ENCODE measurements at regions not wholly inside any gene's neighbourhood (a gene's known extent, or its start where the extent isn't known, plus 50 kb on each side); places are given as distances from the start of the nearest gene placed in this dataset.
"Not testable (repeated sequence)": the region's sequence is repeated elsewhere in the genome, so short reads cannot be mapped to it uniquely, and the experiment has no call there.

DNA sequence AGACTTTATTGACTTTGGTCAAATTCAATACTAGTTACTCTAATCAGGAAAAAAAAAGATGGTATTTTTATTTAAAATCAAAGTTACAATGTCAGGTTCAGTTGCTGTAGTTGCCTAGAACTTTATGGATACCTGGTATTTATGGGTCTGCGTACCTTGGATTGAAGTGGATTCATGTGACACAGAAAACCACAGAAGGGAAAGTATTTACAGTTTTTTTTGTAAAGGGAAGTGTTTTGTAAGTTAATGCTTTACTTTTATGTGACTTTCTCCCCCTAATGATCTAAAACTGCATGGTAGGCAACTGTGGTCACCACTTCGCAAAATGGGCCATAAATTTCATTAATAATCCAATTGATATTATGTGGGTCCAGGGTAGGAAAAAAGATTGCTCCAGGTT lies 65.2 kb upstream of the ADA2 start:
- Mint-ChIP-seq H3K36me3 (ENCODE audit: insufficient read depth in 2 of 2) (peaks cover 0 to 1% of the 10 kb centered on the region in 2 donors), H3K9me3 (no peaks in the 10 kb centered on the region), H3K4me1 (ENCODE audit: low read depth) (peaks cover 25% of the 10 kb centered on the region), H3K4me3 (no peak overlapping the region), H3K27me3 (ENCODE audit: low read depth) (no peaks in the 10 kb centered on the region), H3K27ac (no peak overlapping the region)
- no peak for ATAC-seq (replicated peaks in 1 of 2)
- DNase-seq, result no peak

DNA sequence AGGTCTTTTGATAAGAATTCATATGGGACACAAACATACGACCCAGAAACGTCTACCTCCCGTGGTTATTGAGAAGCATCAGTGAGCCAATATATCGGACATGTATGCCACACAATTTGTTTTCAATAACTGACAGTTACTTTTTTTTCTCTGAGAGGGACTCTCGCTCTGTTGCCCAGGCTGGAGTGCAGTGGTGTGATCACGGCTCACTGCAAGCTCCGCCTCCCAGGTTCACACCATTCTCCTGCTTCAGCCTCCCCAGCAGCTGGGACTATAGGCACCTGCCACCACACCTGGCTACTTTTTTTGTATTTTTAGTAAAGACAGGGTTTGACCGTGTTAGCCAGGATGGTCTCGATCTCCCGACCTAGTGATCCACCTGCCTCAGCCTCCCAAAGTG lies 64.6 kb upstream of the ADA2 start:
- not testable (repeated sequence) for H3K36me3 Mint-ChIP-seq (ENCODE audit: insufficient read depth in 2 of 2); ATAC-seq (replicated peaks in 1 of 2); DNase-seq; H3K9me3 Mint-ChIP-seq; H3K27ac Mint-ChIP-seq; H3K27me3 Mint-ChIP-seq (ENCODE audit: low read depth); H3K4me3 Mint-ChIP-seq
- H3K4me1 Mint-ChIP-seq (ENCODE audit: low read depth), result peaks cover 29% of the 10 kb centered on the region

DNA sequence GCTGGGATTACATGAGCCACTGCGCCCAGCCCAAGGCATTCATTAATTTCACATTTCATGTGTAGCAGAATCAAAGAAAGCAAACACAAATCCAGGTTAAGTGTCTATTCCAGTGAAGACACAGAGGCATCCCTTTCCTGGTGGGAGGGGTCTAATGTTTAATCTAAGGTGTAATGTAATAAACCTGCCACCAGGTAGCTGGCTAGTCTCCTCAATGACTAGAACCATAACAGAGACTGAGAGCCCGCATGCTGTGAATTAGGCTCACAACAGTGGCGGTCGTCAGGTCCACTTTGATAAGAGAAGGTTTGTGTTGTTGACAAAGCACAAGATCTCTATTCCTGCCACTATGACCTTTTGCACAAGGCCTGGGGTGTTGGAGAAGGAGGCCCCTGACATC lies 64.2 kb upstream of the ADA2 start:
- H3K4me3 Mint-ChIP-seq, result no peak overlapping the region
- H3K27me3 Mint-ChIP-seq (ENCODE audit: low read depth), result no peaks in the 10 kb centered on the region
- H3K4me1 Mint-ChIP-seq (ENCODE audit: low read depth), result peaks cover 29% of the 10 kb centered on the region
- H3K9me3 Mint-ChIP-seq, result no peaks in the 10 kb centered on the region
- H3K36me3 Mint-ChIP-seq (ENCODE audit: insufficient read depth in 2 of 2), result peaks cover 0 to 1% of the 10 kb centered on the region in 2 donors
- ATAC-seq (replicated peaks in 1 of 2), result no peak
- DNase-seq, result no peak
- H3K27ac Mint-ChIP-seq, result no peak overlapping the region

DNA sequence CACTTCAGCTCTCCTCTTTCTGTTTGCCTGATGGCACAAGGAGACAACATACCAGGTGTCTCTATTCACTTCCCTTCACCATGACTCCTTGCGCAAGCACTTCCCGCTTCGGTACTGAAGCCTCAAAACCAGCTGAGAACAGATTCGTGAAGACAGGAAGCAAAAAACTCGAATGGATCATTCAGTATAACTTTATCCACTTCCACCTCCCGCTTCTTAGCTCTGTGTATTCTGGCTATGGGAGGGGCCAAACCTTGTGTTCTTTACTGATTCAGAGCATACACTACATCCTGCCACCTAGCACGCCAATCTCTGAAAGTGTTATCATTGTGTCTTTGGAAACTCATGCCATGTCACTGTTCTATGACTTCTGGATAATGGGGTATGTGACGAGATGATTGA lies 62.2 kb upstream of the ADA2 start:
- ATAC-seq (replicated peaks in 1 of 2), result peak; percentile 76 to 78
- Mint-ChIP-seq H3K4me3 (peak overlapping the region; percentile 77 to 79), H3K9me3 (no peaks in the 10 kb centered on the region), H3K36me3 (ENCODE audit: insufficient read depth in 2 of 2) (peaks cover 0 to 1% of the 10 kb centered on the region in 2 donors), H3K4me1 (ENCODE audit: low read depth) (peaks cover 29% of the 10 kb centered on the region), H3K27me3 (ENCODE audit: low read depth) (no peaks in the 10 kb centered on the region), H3K27ac (peak overlapping the region; percentile 80)
- DNase-seq, result peak; percentile 27 to 32

DNA sequence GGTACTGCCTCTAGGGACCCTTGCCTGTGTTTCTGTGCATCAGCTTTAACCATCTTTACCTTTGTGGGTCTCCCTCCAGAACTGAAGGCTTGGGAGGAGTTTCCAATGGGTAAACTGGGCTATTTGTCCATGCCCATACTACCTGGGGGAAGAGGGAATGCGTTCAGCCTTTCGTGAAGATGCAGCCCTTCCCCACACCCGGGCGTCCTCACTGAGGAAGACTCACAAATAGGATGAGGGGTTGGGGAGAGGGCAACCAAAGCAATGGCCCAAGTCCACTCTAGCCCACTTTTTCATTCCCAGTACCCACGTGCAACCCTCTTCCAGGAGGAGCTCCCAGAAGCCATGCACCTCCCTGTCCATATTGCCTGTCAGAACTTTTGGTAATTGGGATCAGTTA lies 61.8 kb upstream of the ADA2 start:
- Mint-ChIP-seq H3K36me3 (ENCODE audit: insufficient read depth in 2 of 2) (peaks cover 0 to 1% of the 10 kb centered on the region in 2 donors), H3K27ac (peak overlapping the region; percentile 80), H3K4me3 (peak overlapping the region; percentile 77 to 79), H3K9me3 (no peaks in the 10 kb centered on the region), H3K27me3 (ENCODE audit: low read depth) (no peaks in the 10 kb centered on the region), H3K4me1 (ENCODE audit: low read depth) (peaks cover 29% of the 10 kb centered on the region)
- ATAC-seq (replicated peaks in 1 of 2), result no peak
- no peak for DNase-seq

DNA sequence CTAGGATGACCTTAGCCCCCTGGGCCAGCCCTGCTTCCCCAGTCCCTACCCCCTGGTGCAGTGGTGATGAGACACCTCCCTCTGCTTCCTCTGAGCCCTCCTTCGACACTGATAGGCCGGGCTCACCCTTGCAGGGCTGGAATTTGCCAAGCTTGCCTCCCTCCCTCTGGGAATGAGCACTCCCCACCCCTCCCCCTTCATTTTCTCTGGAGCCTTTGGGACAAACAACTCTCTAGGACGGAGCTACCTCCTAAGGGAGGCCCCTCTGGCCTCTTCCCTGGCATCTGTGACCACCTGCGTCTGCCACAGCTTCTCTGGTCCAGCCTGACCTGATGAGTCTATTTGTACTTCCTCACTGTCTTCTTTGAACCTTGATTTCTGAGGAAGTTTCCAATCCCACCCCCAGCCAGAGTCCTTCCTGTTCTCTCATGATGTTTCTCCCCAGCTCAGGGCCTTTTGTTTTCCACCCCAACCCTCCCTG lies 53.3 kb upstream of the ADA2 start:
- ATAC-seq (replicated peaks in 1 of 2) (no peak), DNase-seq (no peak)
- no peaks in the 10 kb centered on the region for H3K9me3 Mint-ChIP-seq
- H3K4me1 Mint-ChIP-seq (ENCODE audit: low read depth), result peaks cover 28% of the 10 kb centered on the region
- H3K36me3 Mint-ChIP-seq (ENCODE audit: insufficient read depth in 2 of 2), result no peaks in the 10 kb centered on the region
- no peak overlapping the region for H3K27ac Mint-ChIP-seq
- H3K27me3 Mint-ChIP-seq (ENCODE audit: low read depth), result no peaks in the 10 kb centered on the region
- H3K4me3 Mint-ChIP-seq, result no peak overlapping the region

DNA sequence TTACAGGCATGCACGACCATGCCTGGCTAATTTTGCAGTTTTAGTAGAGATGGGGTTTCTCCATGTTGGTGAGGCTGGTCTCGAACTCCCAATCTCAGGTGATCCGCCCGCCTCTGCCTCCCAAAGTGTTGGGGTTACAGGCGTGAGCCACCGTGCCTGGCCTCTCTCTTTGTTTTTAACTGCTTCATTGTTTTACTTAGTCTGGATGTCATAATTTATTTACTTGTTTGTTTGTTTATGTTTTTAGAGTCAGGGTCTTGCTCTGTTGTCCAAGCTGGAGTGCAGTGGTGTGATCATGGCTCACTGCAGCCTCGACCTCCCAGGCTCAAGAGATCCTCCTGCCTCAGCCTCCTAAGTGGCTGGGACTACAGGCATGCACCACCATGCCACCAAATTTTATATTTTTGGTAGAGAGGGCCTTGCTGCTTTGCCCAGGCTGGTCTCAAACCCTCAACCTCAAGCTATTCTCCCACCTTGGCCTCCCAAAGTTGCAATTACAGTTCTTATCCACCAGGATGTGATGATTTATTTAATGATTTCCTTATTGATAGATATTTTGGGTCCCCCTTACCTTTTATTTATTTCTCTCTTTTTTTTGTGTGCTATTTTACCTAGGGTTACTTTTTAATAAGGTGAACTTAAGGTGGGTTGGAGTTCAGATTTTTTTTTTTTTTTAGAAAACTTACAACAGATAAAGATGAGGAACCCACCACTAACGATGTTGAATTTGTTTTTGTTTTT lies 52.6 kb upstream of the ADA2 start:
- Mint-ChIP-seq H3K4me1 (ENCODE audit: low read depth) (peaks cover 35% of the 10 kb centered on the region), H3K36me3 (ENCODE audit: insufficient read depth in 2 of 2) (no peaks in the 10 kb centered on the region), H3K27me3 (ENCODE audit: low read depth) (no peaks in the 10 kb centered on the region), H3K4me3 (no peak overlapping the region), H3K9me3 (no peaks in the 10 kb centered on the region), H3K27ac (no peak overlapping the region)
- ATAC-seq (replicated peaks in 1 of 2) (no peak), DNase-seq (no peak)

DNA sequence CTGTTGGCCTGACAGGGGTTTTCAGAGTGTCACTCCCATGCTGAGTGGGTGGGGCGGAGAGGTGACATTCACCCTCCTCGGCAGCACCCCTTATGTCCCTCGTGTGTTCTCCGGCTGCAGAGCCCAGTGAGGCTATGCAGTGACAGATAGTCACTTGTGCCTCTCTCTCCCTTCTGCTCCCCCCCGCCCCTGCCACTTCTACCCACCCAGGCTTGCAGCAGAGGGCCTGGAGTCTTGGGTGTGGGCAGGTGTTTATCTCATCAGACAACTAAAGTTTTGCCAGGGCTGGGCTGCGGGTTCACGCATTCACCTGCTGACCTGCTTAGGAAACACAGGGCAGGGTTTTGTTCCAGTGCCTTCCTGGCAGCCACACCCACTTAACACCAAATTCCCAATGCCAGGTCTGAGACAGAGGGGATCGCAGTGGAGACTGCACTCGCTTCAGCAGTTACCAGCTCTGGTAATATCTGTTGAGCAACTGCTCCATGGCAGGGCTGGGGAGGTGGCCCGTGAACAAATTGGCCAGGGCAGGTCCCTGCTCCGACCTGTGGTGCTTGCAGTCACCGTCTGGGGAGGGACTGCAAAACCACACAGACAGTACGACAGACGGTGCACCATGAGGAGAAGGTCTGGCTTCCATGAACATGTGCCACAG lies 50.5 kb upstream of the ADA2 start:
- Mint-ChIP-seq H3K27me3 (ENCODE audit: low read depth) (no peaks in the 10 kb centered on the region), H3K27ac (no peak overlapping the region), H3K9me3 (no peaks in the 10 kb centered on the region), H3K4me1 (ENCODE audit: low read depth) (peaks cover 49% of the 10 kb centered on the region), H3K36me3 (ENCODE audit: insufficient read depth in 2 of 2) (no peaks in the 10 kb centered on the region), H3K4me3 (no peak overlapping the region)
- DNase-seq, result no peak
- ATAC-seq (replicated peaks in 1 of 2), result no peak

DNA sequence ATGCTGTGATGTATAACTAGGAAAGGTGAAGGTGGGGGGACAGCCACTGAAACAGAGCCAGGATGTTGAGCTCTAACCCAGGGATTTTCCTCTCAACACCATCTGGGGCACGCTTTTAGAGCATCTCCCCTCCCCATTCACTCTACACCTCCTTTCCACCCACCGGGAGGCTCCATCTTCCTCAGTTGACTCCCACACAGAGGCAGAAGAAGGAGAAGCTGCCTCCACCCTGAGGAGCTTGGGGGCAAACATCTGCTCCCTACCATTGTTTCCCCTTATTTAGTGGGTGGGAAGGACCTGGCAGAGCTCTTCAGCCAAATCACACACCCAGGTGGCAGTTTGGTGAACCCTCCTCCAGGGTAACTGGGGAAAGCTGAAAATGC lies 50.0 kb upstream of the ADA2 start:
- DNase-seq (no peak), ATAC-seq (replicated peaks in 1 of 2) (no peak)
- H3K27ac Mint-ChIP-seq, result no peak overlapping the region
- no peak overlapping the region for H3K4me3 Mint-ChIP-seq
- no peaks in the 10 kb centered on the region for H3K9me3 Mint-ChIP-seq
- H3K36me3 Mint-ChIP-seq (ENCODE audit: insufficient read depth in 2 of 2), result no peaks in the 10 kb centered on the region
- H3K4me1 Mint-ChIP-seq (ENCODE audit: low read depth), result peaks cover 49% of the 10 kb centered on the region
- H3K27me3 Mint-ChIP-seq (ENCODE audit: low read depth), result no peaks in the 10 kb centered on the region
